GM23338 (cell line): ENCODE measurements at regions not wholly inside any gene's neighbourhood (a gene's known extent, or its start where the extent isn't known, plus 50 kb on each side); places are given as distances from the start of the nearest gene placed in this dataset.

Experiments used
- CREB1 ChIP-seq: fragments of 250-450 bp; sonication (Bioruptor Pico); IDR thresholded peaks from 2 replicates; pipeline ENCODE4 v1.5.0; 2020; ENCODE audit warnings: low read depth, mild to moderate bottlenecking, moderate library complexity
- EZH2 ChIP-seq: fragments of 200-600 bp; sonication (generic); IDR thresholded peaks from one replicate; pipeline ENCODE4 v1.8.0; 2017; ENCODE audit warnings: antibody characterized with exemption, mild to moderate bottlenecking, low read depth; ENCODE audit not compliant: unreplicated experiment
- EZH2phosphoT487 ChIP-seq: fragments of 200-600 bp; sonication (generic); IDR thresholded peaks from one replicate; pipeline ENCODE4 v1.8.1; 2018; ENCODE audit warnings: antibody characterized with exemption; ENCODE audit not compliant: unreplicated experiment
- POLR2AphosphoS5 ChIP-seq: IDR thresholded peaks from 2 replicates; pipeline ENCODE4 v1.6.1; 2016; ENCODE audit warnings: antibody characterized with exemption, low read depth
- STAT1 ChIP-seq: IDR thresholded peaks from one replicate; pipeline ENCODE4 v1.6.1; 2016; ENCODE audit warnings: antibody characterized with exemption; ENCODE audit not compliant: unreplicated experiment
- TF ChIP-seq, protein P1 (sequence below), 2 experiments: fragments of 200-600 bp in 1 of 2; sonication (generic) in 1 of 2; conservative IDR thresholded peaks; 2 replicates each; pipeline versions ENCODE4 v1.5.1 to v1.6.1; 2016 to 2017; ENCODE audit warnings: antibody characterized with exemption in 2 of 2, low read depth in 2 of 2, mild to moderate bottlenecking in 2 of 2, moderate library complexity in 1 of 2
- TF ChIP-seq, protein P2 (sequence below): IDR thresholded peaks from one replicate; pipeline ENCODE4 v1.6.1; 2018; ENCODE audit warnings: antibody characterized with exemption; ENCODE audit not compliant: unreplicated experiment

DNA sequence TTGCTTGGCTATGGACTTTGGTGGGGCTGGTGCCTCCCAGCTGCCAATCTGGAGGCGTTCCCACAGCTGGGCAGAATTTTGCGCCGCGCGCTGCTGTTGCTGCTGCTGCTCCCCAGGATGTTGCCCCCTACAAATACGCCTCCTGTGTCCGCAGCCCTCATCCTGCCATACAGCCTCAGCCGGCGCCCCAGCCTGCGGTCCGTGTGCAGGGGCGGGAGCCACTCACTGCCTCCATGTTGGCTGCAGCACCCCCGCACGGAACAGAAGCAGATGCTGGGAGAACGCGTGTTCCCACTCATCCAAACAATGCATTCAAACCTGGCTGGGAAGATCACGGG is 197.7 kb upstream of the MCTP2 start:
- TF ChIP-seq CREB1 (CRISPR knock-in tag), result no peak
- TF ChIP-seq, protein P1, sequence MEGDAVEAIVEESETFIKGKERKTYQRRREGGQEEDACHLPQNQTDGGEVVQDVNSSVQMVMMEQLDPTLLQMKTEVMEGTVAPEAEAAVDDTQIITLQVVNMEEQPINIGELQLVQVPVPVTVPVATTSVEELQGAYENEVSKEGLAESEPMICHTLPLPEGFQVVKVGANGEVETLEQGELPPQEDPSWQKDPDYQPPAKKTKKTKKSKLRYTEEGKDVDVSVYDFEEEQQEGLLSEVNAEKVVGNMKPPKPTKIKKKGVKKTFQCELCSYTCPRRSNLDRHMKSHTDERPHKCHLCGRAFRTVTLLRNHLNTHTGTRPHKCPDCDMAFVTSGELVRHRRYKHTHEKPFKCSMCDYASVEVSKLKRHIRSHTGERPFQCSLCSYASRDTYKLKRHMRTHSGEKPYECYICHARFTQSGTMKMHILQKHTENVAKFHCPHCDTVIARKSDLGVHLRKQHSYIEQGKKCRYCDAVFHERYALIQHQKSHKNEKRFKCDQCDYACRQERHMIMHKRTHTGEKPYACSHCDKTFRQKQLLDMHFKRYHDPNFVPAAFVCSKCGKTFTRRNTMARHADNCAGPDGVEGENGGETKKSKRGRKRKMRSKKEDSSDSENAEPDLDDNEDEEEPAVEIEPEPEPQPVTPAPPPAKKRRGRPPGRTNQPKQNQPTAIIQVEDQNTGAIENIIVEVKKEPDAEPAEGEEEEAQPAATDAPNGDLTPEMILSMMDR (conservative IDR thresholded peaks at IDR 0.05; ENCODE audit: low read depth in 2 of 2), result no peak
- TF ChIP-seq POLR2AphosphoS5, result no peak
- TF ChIP-seq EZH2phosphoT487, result no peak
- TF ChIP-seq, protein P2, sequence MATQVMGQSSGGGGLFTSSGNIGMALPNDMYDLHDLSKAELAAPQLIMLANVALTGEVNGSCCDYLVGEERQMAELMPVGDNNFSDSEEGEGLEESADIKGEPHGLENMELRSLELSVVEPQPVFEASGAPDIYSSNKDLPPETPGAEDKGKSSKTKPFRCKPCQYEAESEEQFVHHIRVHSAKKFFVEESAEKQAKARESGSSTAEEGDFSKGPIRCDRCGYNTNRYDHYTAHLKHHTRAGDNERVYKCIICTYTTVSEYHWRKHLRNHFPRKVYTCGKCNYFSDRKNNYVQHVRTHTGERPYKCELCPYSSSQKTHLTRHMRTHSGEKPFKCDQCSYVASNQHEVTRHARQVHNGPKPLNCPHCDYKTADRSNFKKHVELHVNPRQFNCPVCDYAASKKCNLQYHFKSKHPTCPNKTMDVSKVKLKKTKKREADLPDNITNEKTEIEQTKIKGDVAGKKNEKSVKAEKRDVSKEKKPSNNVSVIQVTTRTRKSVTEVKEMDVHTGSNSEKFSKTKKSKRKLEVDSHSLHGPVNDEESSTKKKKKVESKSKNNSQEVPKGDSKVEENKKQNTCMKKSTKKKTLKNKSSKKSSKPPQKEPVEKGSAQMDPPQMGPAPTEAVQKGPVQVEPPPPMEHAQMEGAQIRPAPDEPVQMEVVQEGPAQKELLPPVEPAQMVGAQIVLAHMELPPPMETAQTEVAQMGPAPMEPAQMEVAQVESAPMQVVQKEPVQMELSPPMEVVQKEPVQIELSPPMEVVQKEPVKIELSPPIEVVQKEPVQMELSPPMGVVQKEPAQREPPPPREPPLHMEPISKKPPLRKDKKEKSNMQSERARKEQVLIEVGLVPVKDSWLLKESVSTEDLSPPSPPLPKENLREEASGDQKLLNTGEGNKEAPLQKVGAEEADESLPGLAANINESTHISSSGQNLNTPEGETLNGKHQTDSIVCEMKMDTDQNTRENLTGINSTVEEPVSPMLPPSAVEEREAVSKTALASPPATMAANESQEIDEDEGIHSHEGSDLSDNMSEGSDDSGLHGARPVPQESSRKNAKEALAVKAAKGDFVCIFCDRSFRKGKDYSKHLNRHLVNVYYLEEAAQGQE, result no peak
- no peak for TF ChIP-seq EZH2
- TF ChIP-seq STAT1, result no peak
